T-cell (primary cell): ENCODE measurements at regions not wholly inside any gene's neighbourhood (a gene's known extent, or its start where the extent isn't known, plus 50 kb on each side); places are given as distances from the start of the nearest gene placed in this dataset.
"Not testable (repeated sequence)": the region's sequence is repeated elsewhere in the genome, so short reads cannot be mapped to it uniquely, and the experiment has no call there.

ENCODE experiments used
- ATAC-seq, 4 experiments: fragments of 200-7000 bp in 3 of 4; fragments of 150-1000 bp in 1 of 4; cut with Tn5 transposase; replicated peaks in 1 of 4; 1 replicate in 3 of 4; 2 replicates in 1 of 4; pipeline ENCODE4 v1.10.0; 2021; ENCODE audit warnings: moderate library complexity in 3 of 4, mild to moderate bottlenecking in 2 of 4, moderate number of reproducible peaks in 1 of 4
- CTCF ChIA-PET, 2 donors: fragments of 300-600 bp; sonication (Branson Sonifier 250); formaldehyde crosslinking; loops; one replicate each; lab custom pipeline; 2022; ENCODE audit warnings: antibody characterized with exemption in 2 of 2; lab: Charles Lee
- POLR2A ChIA-PET, 2 donors: fragments of 300-600 bp; sonication (Branson Sonifier 250); formaldehyde crosslinking; loops; one replicate each; lab custom pipeline; 2022; ENCODE audit warnings: antibody characterized with exemption in 2 of 2; lab: Charles Lee
- DNase-seq, 35 experiments: peaks; one replicate each; pipeline versions ENCODE4 v3.0.0 to v3.0.0-alpha.2; 2013 to 2023
- H3K27ac ChIP-seq: one replicate; pipeline ENCODE4 v1.5.1; 2013; ENCODE audit warnings: low read length
- H3K27me3 ChIP-seq, 2 experiments: replicated peaks in 1 of 2; 1 replicate in 1 of 2; 2 replicates in 1 of 2; pipeline versions ENCODE4 v1.6.1 to v1.7.0; 2013; ENCODE audit warnings: low read length in 1 of 2, mixed read lengths in 1 of 2; ENCODE audit not compliant: control insufficient read depth in 2 of 2, insufficient read depth in 2 of 2; ENCODE audit errors: extremely low read depth in 1 of 2
- H3K36me3 ChIP-seq, 2 donors: 1 replicate in 1 of 2; 2 replicates in 1 of 2; pipeline versions ENCODE4 v1.6.1 to v1.7.0; 2013; ENCODE audit warnings: low read length in 1 of 2; ENCODE audit not compliant: control insufficient read depth in 2 of 2, insufficient read depth in 1 of 2; ENCODE audit errors: extremely low read depth in 1 of 2
- H3K4me1 ChIP-seq, 2 experiments: 1 replicate in 1 of 2; 2 replicates in 1 of 2; pipeline versions ENCODE4 v1.6.1 to v1.7.0; 2013; ENCODE audit warnings: low read length in 2 of 2, mixed read lengths in 1 of 2; ENCODE audit not compliant: insufficient read depth in 2 of 2, control insufficient read depth in 1 of 2; ENCODE audit errors: extremely low read depth in 1 of 2
- H3K4me3 ChIP-seq, 2 donors: 1 replicate in 1 of 2; 2 replicates in 1 of 2; pipeline versions ENCODE4 v1.5.1 to v1.7.0; 2013; ENCODE audit warnings: mild to moderate bottlenecking in 2 of 2, low read length in 1 of 2, moderate library complexity in 1 of 2; ENCODE audit not compliant: control insufficient read depth in 1 of 2; ENCODE audit errors: extremely low read depth in 1 of 2
- H3K9me3 ChIP-seq: 2 replicates; pipeline ENCODE4 v1.7.0; 2013
- H3K27ac Mint-ChIP-seq, 2 donors: one replicate each; pipeline ENCODE4 v1.8.0; 2020 to 2021; ENCODE audit warnings: mild to moderate bottlenecking in 2 of 2, mixed read lengths in 2 of 2
- H3K27me3 Mint-ChIP-seq, 2 donors: one replicate each; pipeline ENCODE4 v1.8.0; 2021 to 2022; ENCODE audit warnings: mixed read lengths in 2 of 2
- H3K36me3 Mint-ChIP-seq: one replicate; pipeline ENCODE4 v1.8.0; 2021; ENCODE audit warnings: mixed read lengths
- H3K4me1 Mint-ChIP-seq, 3 donors: one replicate each; pipeline ENCODE4 v1.8.0; 2020 to 2022; ENCODE audit warnings: mixed read lengths in 3 of 3, mild to moderate bottlenecking in 1 of 3
- H3K4me3 Mint-ChIP-seq, 3 donors: one replicate each; pipeline ENCODE4 v1.8.0; 2020 to 2022; ENCODE audit warnings: mild to moderate bottlenecking in 3 of 3, mixed read lengths in 3 of 3, moderate library complexity in 3 of 3
- H3K9me3 Mint-ChIP-seq, 3 donors: one replicate each; pipeline ENCODE4 v1.8.0; 2020 to 2022; ENCODE audit warnings: mixed read lengths in 3 of 3
- WGBS: methylation state at CpG from one replicate; pipeline ENCODE4 v1.1.5; 2013; ENCODE audit warnings: missing lambda C conversion rate; ENCODE audit not compliant: insufficient coverage; 5-methylcytosine and 5-hydroxymethylcytosine counted together

DNA sequence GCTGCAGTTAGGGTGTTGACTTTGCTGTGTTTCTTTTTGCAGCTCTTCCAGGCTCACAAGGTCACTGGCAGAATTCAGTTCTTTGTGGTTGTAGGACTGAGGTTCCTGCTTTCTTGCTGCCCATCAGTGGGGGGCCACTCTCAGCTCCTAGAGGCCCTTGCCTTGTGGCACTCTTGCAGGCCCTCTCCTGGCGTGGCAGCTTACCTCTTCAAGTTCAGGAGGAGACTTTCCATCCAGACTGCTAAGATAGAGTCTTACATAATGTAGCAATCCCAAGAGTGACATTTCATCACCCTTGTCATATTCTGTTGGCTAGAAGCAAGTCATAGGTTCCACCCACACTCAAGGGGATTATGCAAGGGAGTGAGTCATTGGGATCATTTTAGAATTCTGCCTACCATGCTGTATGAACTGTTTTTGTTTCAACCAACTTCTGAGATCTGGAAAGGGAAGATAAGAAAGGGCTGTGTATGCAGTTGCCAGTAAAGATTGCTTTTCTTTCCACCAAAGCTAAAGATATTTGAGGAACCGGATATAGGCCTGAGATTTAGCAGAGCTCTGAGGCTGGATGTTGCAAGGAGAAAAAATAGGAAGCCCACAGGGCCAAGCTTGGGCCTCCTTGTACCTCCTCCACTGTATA is 91.7 kb downstream of the FAM72B start:
- H3K4me3 ChIP-seq, H3K9me3 Mint-ChIP-seq, H3K27me3 ChIP-seq, H3K9me3 ChIP-seq, H3K36me3 ChIP-seq, H3K36me3 Mint-ChIP-seq, H3K27ac ChIP-seq, H3K4me3 Mint-ChIP-seq, DNase-seq, H3K27ac Mint-ChIP-seq, POLR2A ChIA-PET, CTCF ChIA-PET, H3K4me1 ChIP-seq, H3K4me1 Mint-ChIP-seq, ATAC-seq, H3K27me3 Mint-ChIP-seq: not testable (repeated sequence)
- no CpG with 5 or more reads among the region's 2 CpGs for WGBS

GRCh38 chr1:121095014-121095413 is 89.1 kb downstream of the FAM72B start:
- H3K36me3 Mint-ChIP-seq, H3K4me3 Mint-ChIP-seq, H3K36me3 ChIP-seq, H3K4me3 ChIP-seq, H3K9me3 ChIP-seq, CTCF ChIA-PET, POLR2A ChIA-PET, H3K4me1 ChIP-seq, H3K27me3 Mint-ChIP-seq, H3K4me1 Mint-ChIP-seq, DNase-seq, H3K27ac Mint-ChIP-seq, ATAC-seq, H3K9me3 Mint-ChIP-seq, H3K27me3 ChIP-seq, H3K27ac ChIP-seq: not testable (repeated sequence)
- WGBS = no CpG with 5 or more reads among the region's 2 CpGs

DNA sequence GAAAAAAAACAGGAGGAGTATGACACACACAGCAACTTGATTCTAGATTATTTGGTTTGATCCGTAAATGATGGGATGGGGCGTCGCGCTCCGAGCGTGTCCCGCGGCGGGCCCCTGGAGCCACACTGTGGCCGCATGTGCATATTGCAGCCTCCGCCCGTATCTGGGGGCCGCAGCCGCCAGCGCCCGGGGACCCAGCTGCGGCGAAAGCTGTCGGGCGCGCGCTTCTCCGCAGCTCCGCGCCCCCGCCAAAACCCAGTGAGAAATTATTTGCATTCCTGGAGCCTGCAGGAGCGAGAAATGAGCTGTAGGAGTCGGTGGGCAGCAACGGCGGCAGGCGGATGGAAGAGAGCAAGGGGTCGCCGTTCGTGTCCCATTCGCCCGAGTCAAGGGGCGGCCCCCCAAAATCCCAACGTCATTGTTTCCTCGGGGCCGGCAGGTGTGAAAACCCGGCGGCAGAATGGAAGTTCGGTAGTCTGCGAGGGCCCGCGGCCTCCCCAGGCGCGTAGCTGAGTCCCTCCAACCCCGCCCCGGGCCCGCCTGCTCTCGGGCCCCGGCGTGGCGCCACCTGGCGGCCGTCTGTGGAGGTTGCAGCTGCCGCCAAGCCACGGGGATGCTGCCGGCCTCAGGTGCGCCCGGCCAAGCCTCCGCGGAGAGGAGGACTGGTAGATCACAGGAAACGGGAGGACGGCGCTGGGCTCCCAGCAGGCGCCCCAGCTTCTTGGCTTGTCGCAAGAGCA is 86.8 kb downstream of the FAM72B start:
- H3K27ac ChIP-seq, H3K4me1 ChIP-seq, H3K27ac Mint-ChIP-seq, POLR2A ChIA-PET, H3K27me3 Mint-ChIP-seq, H3K36me3 ChIP-seq, H3K9me3 ChIP-seq, H3K36me3 Mint-ChIP-seq, H3K4me1 Mint-ChIP-seq, H3K27me3 ChIP-seq, H3K9me3 Mint-ChIP-seq, CTCF ChIA-PET: not testable (repeated sequence)
- ATAC-seq (peak; percentile 90 to 96 (median 94)), DNase-seq (peak; percentile 60 to 86 (median 76))
- 2% methylated on average over 24 of the region's 69 CpGs for WGBS
- H3K4me3 Mint-ChIP-seq = peak overlapping the region; percentile 57 to 67 (median 63)
- H3K4me3 ChIP-seq = peak overlapping the region in 1 of 2 donors; percentile 31

DNA sequence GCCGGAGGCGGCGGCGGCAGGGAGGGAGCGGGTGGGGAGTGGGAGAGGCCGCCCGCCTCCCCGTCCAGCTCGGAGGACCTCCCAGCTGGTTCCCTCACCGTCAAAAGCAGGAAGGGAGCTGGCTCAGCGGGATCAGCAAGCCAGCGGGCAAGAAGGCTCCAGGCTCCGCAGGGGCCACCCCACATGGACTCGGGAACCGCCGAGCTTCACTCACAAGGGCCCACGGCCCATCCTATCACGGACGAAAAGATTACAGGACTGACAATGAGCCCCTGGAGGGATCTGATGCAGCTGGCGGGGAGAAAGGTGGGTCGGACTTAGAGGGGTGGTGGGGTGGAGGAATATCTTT is 86.3 kb downstream of the FAM72B start:
- H3K36me3 Mint-ChIP-seq, H3K4me3 ChIP-seq, H3K27me3 ChIP-seq, H3K27ac Mint-ChIP-seq, H3K27ac ChIP-seq, H3K9me3 ChIP-seq, POLR2A ChIA-PET, H3K36me3 ChIP-seq, H3K27me3 Mint-ChIP-seq, CTCF ChIA-PET, H3K4me1 ChIP-seq, H3K9me3 Mint-ChIP-seq, H3K4me1 Mint-ChIP-seq: not testable (repeated sequence)
- H3K4me3 Mint-ChIP-seq = peak overlapping the region in 1 of 3 donors; percentile 67
- no CpG with 5 or more reads among the region's 21 CpGs for WGBS
- peak in 5 of 35 experiments; percentile 2 to 11 (median 6) for DNase-seq
- ATAC-seq = peak in 1 of 4 experiments; percentile 17

- H3K27me3 ChIP-seq, H3K36me3 Mint-ChIP-seq, H3K9me3 Mint-ChIP-seq, H3K4me1 ChIP-seq, H3K9me3 ChIP-seq, POLR2A ChIA-PET, H3K36me3 ChIP-seq, H3K27ac ChIP-seq, H3K27me3 Mint-ChIP-seq, H3K4me3 ChIP-seq, H3K4me1 Mint-ChIP-seq, ATAC-seq, H3K27ac Mint-ChIP-seq, H3K4me3 Mint-ChIP-seq, DNase-seq, CTCF ChIA-PET: not testable (repeated sequence)
- no CpG with 5 or more reads among the region's 1 CpG for WGBS
Observed at GRCh38 chr1:121109025-121109424, 75.1 kb downstream of the FAM72B start.

DNA sequence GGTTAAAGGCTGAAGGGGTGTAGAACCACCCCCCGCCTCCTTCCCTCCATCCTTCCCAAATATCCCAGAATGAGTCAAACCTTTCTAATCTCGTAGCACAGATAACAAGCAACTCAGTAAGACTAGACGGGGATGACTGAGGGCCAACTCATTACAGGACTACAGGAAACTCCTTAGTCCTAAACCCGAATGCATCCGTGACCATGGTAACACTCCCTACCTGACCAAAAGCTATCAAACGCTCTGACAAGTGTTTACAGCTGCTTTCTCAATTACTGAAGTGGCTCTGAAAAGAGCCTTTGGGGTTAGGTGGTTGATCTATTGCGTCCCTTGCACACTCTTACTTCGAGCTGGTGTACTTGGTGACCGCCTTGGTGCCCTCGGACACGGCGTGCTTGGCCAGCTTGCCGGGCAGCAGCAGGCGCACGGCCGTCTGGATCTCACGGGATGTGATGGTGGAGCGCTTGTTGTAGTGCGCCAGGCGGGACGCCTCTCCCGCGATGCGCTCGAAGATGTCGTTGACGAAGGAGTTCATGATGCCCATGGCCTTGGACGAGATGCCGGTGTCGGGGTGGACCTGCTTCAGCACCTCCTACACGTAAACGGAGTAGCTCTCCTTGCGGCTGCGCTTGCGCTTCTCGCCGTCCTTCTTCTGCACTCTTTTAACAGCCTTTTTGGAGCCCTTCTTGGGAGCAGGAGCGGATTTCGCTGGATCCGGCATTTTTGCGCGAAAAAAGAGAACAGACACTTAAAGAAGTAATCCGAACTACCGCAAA is 67.4 kb downstream of the FAM72B start:
- H3K9me3 Mint-ChIP-seq, DNase-seq, H3K27me3 Mint-ChIP-seq, H3K9me3 ChIP-seq, H3K4me1 Mint-ChIP-seq, CTCF ChIA-PET, POLR2A ChIA-PET, H3K4me3 ChIP-seq, H3K36me3 Mint-ChIP-seq, H3K4me3 Mint-ChIP-seq, H3K27ac Mint-ChIP-seq, H3K27ac ChIP-seq, H3K36me3 ChIP-seq, H3K4me1 ChIP-seq, H3K27me3 ChIP-seq, ATAC-seq: not testable (repeated sequence)
- WGBS = 88% methylated on average over 7 of the region's 44 CpGs
